Muscle layer of duodenum (tissue), 2 donors: ENCODE measurements at regions not wholly inside any gene's neighbourhood (a gene's known extent, or its start where the extent isn't known, plus 50 kb on each side); places are given as distances from the start of the nearest gene placed in this dataset.
A peak's percentile ranks its signal among the peaks of the same experiment; 100 is the strongest.

Experiments
- H3K27ac ChIP-seq: one replicate; pipeline ENCODE4 v1.7.0; 2013; ENCODE audit warnings: mild to moderate bottlenecking, low read length
- H3K27me3 ChIP-seq: one replicate; pipeline ENCODE4 v1.7.0; 2013; ENCODE audit warnings: low read depth, mild to moderate bottlenecking, control low read depth, low read length
- H3K36me3 ChIP-seq, 2 donors: one replicate each; pipeline ENCODE4 v1.7.0; 2013; ENCODE audit warnings: low read length in 2 of 2, control low read depth in 1 of 2, mild to moderate bottlenecking in 1 of 2; ENCODE audit not compliant: insufficient read depth in 2 of 2, control insufficient read depth in 1 of 2
- H3K4me1 ChIP-seq, 2 donors: one replicate each; pipeline ENCODE4 v1.7.0; 2013; ENCODE audit warnings: low read length in 2 of 2, mild to moderate bottlenecking in 2 of 2, control low read depth in 1 of 2, moderate library complexity in 1 of 2; ENCODE audit not compliant: insufficient read depth in 2 of 2, control insufficient read depth in 1 of 2
- H3K4me3 ChIP-seq, 2 donors: one replicate each; pipeline ENCODE4 v1.7.0; 2013; ENCODE audit warnings: low read length in 2 of 2, low read depth in 1 of 2, mild to moderate bottlenecking in 1 of 2
- H3K9me3 ChIP-seq, 2 donors: one replicate each; pipeline ENCODE4 v1.7.0; 2013; ENCODE audit warnings: low read length in 2 of 2, control low read depth in 1 of 2, mild to moderate bottlenecking in 1 of 2; ENCODE audit not compliant: control insufficient read depth in 1 of 2
- donor health status: healthy.

DNA sequence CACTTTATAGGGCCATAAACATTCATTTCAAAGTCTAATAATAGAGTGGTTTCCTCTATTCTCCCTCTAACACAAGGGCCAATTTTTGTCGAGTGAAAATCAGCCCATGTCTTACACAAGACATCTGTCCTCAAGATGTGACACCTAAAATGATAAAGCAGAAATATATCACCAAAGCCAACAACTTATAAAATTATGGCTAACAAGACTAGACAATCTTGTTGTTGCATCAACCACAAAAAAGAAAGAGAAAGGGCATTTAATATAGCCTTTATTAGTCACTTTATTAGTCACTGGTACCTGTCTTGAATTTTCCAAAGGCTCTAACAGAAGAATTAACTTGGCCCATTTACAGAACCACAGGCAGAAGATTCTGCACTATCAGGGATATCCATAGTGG lies 161.6 kb downstream of the SMIM20 start:
- no peaks in the 10 kb centered on the region for H3K4me1 ChIP-seq
- peaks cover 0 to 4% of the 10 kb centered on the region in 2 donors for H3K9me3 ChIP-seq
- H3K36me3 ChIP-seq: no peaks in the 10 kb centered on the region
- no peaks in the 10 kb centered on the region for H3K27me3 ChIP-seq
- H3K27ac ChIP-seq: peak overlapping the region; percentile 78
- no peak overlapping the region for H3K4me3 ChIP-seq

DNA sequence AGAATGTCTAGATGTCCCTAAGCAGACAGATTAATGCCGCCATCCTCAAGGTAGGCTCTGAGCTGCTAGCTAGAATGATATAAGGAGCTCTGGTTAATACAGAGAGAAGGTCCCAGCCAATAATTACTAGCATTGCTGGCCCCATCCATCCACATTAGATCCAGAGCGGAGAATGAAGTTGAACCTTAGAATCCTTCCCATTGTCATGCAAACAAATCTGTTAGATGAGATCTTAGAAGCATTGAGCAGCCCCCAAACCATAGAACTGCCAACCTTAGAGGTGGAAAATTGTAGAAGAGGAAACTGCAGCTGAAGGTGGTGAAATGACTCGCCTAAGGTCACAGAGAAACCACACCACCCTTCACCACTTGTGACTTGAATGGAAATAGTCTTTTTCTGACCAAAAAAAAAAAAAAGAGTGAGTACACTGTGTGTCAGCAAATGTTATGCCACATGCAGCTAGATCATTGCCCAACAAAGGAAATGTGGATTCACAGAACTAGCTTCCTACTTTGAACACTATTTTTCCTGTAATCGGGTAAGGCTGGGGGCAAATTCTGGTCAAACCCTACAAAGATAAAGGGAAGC lies 162.1 kb downstream of the SMIM20 start:
- Histone ChIP-seq H3K36me3 (no peaks in the 10 kb centered on the region), H3K27ac (peak overlapping the region; percentile 78), H3K9me3 (peaks cover 0 to 4% of the 10 kb centered on the region in 2 donors), H3K27me3 (no peaks in the 10 kb centered on the region), H3K4me3 (no peak overlapping the region), H3K4me1 (no peaks in the 10 kb centered on the region)

- H3K4me1 ChIP-seq: peaks cover 0 to 3% of the 10 kb centered on the region in 2 donors
- H3K36me3 ChIP-seq: no peaks in the 10 kb centered on the region
- H3K4me3 ChIP-seq: no peak overlapping the region
- peak overlapping the region; percentile 1 for H3K27ac ChIP-seq
- no peaks in the 10 kb centered on the region for H3K27me3 ChIP-seq
- H3K9me3 ChIP-seq: peaks cover 0 to 4% of the 10 kb centered on the region in 2 donors
Measured at GRCh38 chr4:26076896-26077295, 162.9 kb downstream of the SMIM20 start.

GRCh38 chr4:26077756-26078155 lies 163.7 kb downstream of the SMIM20 start:
- H3K4me3 ChIP-seq: no peak overlapping the region
- peaks cover 0 to 4% of the 10 kb centered on the region in 2 donors for H3K9me3 ChIP-seq
- H3K27me3 ChIP-seq: no peaks in the 10 kb centered on the region
- H3K4me1 ChIP-seq: peaks cover 0 to 9% of the 10 kb centered on the region in 2 donors
- no peaks in the 10 kb centered on the region for H3K36me3 ChIP-seq
- H3K27ac ChIP-seq: no peak overlapping the region

DNA sequence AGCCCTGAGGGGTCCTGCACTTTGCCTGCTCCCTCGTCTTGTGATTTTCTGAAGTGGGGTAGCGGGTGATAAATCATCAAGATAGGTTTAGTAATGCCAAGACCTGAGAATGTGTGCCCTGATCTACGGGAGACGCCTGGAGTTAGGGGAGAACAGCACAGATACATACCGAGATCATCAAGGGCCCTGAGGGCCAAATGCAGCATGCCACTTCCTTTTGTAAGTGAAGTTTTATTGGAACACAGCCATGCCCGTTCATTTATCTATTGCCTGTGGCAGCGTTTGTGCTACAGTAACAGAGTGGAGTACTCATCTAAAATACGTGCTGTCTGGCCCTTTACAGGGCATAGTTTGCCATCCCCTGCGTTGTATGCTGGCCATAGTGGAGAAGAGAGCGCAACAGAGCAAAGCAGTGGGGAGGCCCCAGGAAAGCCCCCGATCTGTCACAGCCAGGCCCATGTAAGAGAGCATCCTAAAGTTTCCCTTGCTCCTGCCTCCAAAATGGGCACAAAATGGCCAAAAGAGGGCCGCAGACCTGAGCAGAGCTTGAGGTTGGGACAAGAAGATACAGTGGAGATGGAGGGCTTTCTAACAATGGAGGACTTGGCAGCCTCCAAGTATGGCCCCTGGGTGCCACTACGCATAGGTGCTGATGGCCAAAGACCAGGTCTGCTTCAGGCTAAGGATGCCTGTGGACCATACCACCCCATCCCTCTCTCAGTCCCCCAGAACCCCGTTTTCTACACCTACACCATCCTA lies 167.0 kb downstream of the SMIM20 start:
- Histone ChIP-seq H3K9me3 (peaks cover 0 to 4% of the 10 kb centered on the region in 2 donors), H3K36me3 (no peaks in the 10 kb centered on the region), H3K27ac (no peak overlapping the region), H3K4me1 (peaks cover 0 to 9% of the 10 kb centered on the region in 2 donors), H3K4me3 (no peak overlapping the region), H3K27me3 (no peaks in the 10 kb centered on the region)

GRCh38 chr4:26081795-26082498 lies 167.9 kb downstream of the SMIM20 start:
- Histone ChIP-seq H3K9me3 (no peaks in the 10 kb centered on the region), H3K27me3 (no peaks in the 10 kb centered on the region), H3K4me1 (peaks cover 0 to 13% of the 10 kb centered on the region in 2 donors), H3K36me3 (no peaks in the 10 kb centered on the region), H3K27ac (no peak overlapping the region), H3K4me3 (no peak overlapping the region)

DNA sequence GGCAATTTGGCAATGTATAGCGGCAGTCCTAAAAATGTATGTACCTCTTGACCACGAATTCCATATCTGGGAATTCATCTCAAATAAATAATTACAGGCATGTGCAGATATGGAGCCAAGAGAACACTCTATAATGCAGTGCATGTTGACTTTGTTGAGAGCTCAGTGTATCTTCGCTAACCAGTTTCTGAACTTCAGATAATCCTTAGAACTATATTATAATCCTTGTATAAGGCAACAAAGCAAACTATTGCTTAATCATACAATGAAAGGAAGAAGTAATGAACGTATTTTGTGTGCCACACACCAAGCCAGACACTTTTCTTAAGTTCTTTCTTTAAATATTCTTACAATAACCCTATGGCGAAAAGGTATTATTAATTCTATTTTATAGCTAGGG lies 168.5 kb downstream of the SMIM20 start:
- Histone ChIP-seq H3K9me3 (no peaks in the 10 kb centered on the region), H3K4me1 (peaks cover 0 to 15% of the 10 kb centered on the region in 2 donors), H3K27me3 (no peaks in the 10 kb centered on the region), H3K4me3 (no peak overlapping the region), H3K36me3 (no peaks in the 10 kb centered on the region), H3K27ac (no peak overlapping the region)

DNA sequence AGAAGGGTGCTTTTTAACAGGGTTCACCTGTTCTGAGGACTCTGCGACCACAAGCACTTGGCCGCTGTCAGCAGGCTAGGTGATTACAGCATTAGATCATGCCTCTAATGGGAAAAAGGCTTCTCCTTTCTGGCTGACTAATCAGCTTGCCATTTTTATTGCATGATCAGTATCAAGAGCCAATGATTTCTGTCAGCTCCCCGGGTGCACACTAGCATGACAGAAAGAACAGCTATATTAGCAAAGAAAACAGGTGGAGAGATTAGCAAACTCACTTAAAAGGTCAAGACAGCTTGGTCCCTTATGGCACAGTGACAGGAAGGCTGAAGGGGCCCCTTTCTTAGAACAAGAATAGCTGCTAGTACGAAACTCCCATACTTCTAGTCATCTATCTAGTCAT lies 170.0 kb downstream of the SMIM20 start:
- H3K27me3 ChIP-seq: no peaks in the 10 kb centered on the region
- H3K9me3 ChIP-seq: no peaks in the 10 kb centered on the region
- no peak overlapping the region for H3K27ac ChIP-seq
- no peak overlapping the region for H3K4me3 ChIP-seq
- peaks cover 0 to 15% of the 10 kb centered on the region in 2 donors for H3K4me1 ChIP-seq
- H3K36me3 ChIP-seq: no peaks in the 10 kb centered on the region

- Histone ChIP-seq H3K36me3 (no peaks in the 10 kb centered on the region), H3K27me3 (no peaks in the 10 kb centered on the region), H3K4me3 (no peak overlapping the region), H3K4me1 (peaks cover 0 to 15% of the 10 kb centered on the region in 2 donors), H3K9me3 (no peaks in the 10 kb centered on the region), H3K27ac (no peak overlapping the region)
Measured at GRCh38 chr4:26084414-26084813, 170.4 kb downstream of the SMIM20 start.

GRCh38 chr4:26085551-26085950 lies 171.5 kb downstream of the SMIM20 start:
- no peak overlapping the region for H3K4me3 ChIP-seq
- H3K27ac ChIP-seq: no peak overlapping the region
- H3K9me3 ChIP-seq: peaks cover 2 to 5% of the 10 kb centered on the region in 2 donors
- H3K4me1 ChIP-seq: peaks cover 0 to 15% of the 10 kb centered on the region in 2 donors
- H3K27me3 ChIP-seq: no peaks in the 10 kb centered on the region
- no peaks in the 10 kb centered on the region for H3K36me3 ChIP-seq

- no peak overlapping the region for H3K27ac ChIP-seq
- no peaks in the 10 kb centered on the region for H3K36me3 ChIP-seq
- peaks cover 0 to 13% of the 10 kb centered on the region in 2 donors for H3K4me1 ChIP-seq
- no peak overlapping the region for H3K4me3 ChIP-seq
- H3K9me3 ChIP-seq: peaks cover 5 to 8% of the 10 kb centered on the region in 2 donors
- no peaks in the 10 kb centered on the region for H3K27me3 ChIP-seq
Measured at GRCh38 chr4:26086621-26087441, 172.8 kb downstream of the SMIM20 start.
